Right ventricle myocardium inferior (tissue), 1 donor: ENCODE measurements at regions not wholly inside any gene's neighbourhood (a gene's known extent, or its start where the extent isn't known, plus 50 kb on each side); places are given as distances from the start of the nearest gene placed in this dataset.
"Not testable (repeated sequence)": the region's sequence is repeated elsewhere in the genome, so short reads cannot be mapped to it uniquely, and the experiment has no call there.

Source experiments
- ATAC-seq: fragments of 200-7000 bp; cut with Tn5 transposase; one replicate; pipeline ENCODE4 v1.9.1; 2020; ENCODE audit warnings: mild to moderate bottlenecking, moderate library complexity
- DNase-seq: peaks from one replicate; pipeline ENCODE4 v3.0.0; 2021; ENCODE audit errors: missing footprints
- intact Hi-C: fragments of 100-400 bp; cut with DNase I; formaldehyde crosslinking; loops from one replicate; pipeline ENCODE4 v1.11.0; 2022
- donor health status: DM: no; HTN: yes; CAD: no; lungs with severe emphysema.

GRCh38 chr20:58583176-58583575 lies 67.9 kb upstream of the STX16 start:
- intact Hi-C loops: no loop called here
- no peak for ATAC-seq
- peak; percentile 23 for DNase-seq

GRCh38 chr20:58580474-58580835 lies 65.3 kb upstream of the APCDD1L start:
- intact Hi-C loops: no loop called here
- no peak for ATAC-seq
- DNase-seq: peak; percentile 27

GRCh38 chr20:58579819-58580473 lies 64.7 kb upstream of the APCDD1L start:
- intact Hi-C loops: no loop called here
- DNase-seq: peak; percentile 47
- no peak for ATAC-seq

GRCh38 chr20:58579069-58579818 lies 64.0 kb upstream of the APCDD1L start:
- ATAC-seq: no peak
- DNase-seq: peak; percentile 14
- intact Hi-C loops: no loop called here

DNA sequence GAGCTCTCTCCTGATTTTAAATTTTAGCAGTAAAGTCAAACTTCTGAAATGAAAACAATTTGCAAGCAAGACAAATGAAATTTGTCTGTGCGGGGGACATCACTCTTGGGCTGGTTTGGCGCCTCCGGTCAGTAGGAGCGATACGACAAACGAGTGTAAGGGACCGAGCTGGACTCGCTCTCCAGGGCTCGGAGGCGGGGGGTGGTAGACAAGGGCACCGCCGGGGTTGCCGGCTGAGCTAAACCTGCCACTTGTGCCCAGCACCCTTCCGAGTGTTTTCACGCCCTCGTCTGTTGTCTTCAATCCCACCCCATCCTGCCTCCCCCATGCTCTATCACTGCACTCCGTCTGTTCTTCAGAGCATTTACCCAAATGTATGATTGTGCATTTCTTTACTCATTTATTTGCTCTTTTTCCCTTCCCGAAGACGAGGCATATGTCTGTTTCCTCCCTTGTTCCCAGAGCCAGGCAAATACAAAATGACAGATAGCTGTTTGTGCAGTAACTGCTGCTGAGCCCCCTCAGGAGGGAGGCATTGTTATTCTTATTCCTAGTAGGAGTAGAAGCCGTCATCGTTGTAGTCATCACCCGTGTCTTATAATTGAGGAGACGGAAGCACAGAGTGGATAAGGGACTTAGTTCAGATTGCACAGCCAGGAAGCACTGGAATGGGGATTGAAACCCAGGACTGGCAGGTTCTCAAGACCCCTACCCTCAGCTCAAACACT lies 62.8 kb upstream of the APCDD1L start:
- intact Hi-C loops: no loop called here
- no peak for ATAC-seq
- DNase-seq: no peak

GRCh38 chr20:58577139-58577806 lies 62.1 kb upstream of the APCDD1L start:
- ATAC-seq (no peak), DNase-seq (no peak)
- intact Hi-C loops: no loop called here

DNA sequence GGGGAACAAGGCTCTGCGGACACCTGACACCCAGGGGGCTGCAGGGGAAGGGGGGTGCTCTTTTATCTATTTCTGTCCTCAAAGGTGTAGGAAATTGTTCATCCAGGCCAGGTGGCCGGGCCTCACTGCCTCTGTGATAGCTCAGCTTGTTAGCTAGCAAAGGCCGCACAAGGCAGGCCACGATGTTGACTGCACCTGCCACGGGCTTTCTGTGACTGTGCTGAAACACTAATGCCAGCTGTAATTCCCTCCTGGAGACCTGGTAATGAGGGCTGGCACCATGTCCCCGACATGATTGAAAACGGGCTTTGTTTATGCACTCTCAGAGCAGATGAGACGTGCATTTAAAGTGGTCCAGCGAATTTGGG lies 61.4 kb upstream of the APCDD1L start:
- ATAC-seq: no peak
- no peak for DNase-seq
- intact Hi-C loops: no loop called here

GRCh38 chr20:58575776-58576602 lies 60.8 kb upstream of the APCDD1L start:
- intact Hi-C loops: no loop called here
- no peak for ATAC-seq
- DNase-seq: no peak

GRCh38 chr20:58574469-58574868 lies 59.3 kb upstream of the APCDD1L start:
- ATAC-seq (no peak), DNase-seq (no peak)
- intact Hi-C loops: no loop called here

DNA sequence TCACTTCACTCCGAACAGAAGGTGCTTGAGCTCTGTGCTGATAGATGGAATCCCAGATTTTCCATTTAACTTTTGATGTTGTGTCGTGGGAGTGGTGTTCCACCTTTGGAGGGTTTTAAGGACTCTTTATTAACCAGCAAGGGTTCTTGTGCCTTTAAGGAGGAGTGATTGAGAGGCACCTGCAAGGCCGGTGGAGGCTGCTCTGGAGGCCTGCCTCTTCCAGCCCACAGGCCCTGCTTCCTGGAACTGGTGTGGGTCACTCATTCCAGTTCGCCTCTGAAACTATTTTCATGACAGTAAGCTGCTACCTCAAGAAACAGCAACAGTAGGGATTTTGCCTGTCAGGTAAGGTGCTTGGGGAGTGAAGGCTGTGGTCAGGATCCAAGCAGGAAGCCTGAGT lies 58.8 kb upstream of the APCDD1L start:
- DNase-seq (no peak), ATAC-seq (no peak)
- intact Hi-C loops: no loop called here

DNA sequence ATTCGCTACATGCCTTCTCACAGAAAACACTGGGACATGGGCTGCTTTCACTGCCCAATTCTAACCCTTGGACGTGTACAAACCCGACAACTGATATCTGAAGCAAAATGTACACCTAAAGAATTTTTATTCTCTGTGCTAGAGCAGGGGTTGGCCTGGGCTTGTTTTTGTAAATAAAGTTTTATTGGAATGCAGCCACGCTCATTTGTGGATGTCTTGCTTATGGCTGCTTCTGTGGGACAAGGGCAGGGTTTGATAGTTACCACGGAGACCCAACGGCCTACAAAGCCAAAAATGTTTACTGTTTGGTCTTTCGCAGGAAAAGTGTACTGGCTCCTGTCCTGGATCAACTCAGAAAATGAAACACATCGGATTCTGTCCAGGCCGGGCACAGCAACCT lies 58.1 kb upstream of the APCDD1L start:
- ATAC-seq (no peak), DNase-seq (no peak)
- intact Hi-C loops: no loop called here

DNA sequence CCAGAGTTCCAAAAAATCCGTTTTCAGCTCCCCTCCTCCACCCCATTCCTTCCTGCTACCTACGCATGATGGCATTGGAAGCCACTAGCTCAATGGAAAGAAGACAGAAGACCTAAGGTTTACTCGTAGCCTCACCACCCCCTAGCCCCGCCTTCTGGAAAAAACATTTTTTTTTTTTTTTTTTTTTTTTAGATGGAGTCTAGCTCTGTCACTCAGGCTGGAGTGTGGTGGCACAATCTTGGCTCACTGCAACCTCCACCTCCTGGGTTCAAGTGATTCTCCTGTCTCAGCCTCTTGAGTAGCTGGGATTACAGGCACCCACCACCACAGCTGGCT lies 57.2 kb upstream of the APCDD1L start:
- DNase-seq, ATAC-seq, intact Hi-C loops: not testable (repeated sequence)

GRCh38 chr20:58571693-58572427 lies 56.7 kb upstream of the APCDD1L start:
- ATAC-seq (no peak), DNase-seq (no peak)
- intact Hi-C loops: no loop called here

DNA sequence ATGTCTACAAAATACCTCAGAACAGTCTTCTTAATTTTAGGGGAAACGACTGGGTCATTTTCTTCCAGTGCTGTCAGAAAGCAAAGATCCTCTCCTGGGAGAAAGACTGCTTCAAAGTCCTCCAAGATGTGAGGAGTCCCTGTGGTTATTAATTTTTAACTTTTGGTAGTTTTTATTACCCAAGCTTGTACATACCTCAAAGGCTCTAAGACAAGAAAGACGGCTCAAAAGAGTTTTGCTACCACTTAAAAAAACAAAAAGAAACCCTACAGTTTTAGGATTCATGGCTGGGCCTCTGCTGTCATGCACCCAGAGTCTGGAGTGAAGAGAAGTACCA lies 56.1 kb upstream of the APCDD1L start:
- DNase-seq: no peak
- intact Hi-C loops: no loop called here
- no peak for ATAC-seq

DNA sequence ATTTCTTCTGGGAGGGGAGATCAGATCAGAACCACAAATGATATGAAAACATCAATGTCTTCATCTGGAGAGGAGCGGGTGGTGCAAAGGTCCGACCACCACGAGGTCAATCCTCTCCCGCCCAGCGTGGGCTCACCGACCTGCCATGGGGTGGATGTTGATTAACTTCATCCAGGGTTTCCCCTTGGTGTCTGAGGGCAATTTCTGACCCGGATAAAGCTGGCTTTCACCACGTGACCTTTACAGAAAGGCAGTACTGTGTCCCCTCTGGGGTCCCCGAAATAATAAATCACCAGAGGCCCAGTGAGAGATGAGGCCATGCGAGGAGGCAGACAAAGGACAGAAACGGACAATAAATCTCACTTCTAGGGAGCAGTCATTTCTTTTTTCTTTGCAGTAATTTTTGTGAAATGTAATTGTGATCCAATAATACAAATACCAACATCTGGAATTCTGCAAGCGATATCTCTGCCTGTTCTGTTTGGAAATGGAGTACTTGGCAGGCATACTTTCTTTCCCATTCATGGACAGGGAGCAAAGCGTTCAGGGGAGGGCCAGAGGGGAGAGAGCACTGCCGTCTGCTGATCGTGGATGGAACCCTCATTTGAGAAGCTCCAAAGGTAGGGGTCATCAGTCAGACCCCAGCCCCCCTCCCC lies 55.1 kb upstream of the APCDD1L start:
- intact Hi-C loops: no loop called here
- ATAC-seq: peak; percentile 83
- DNase-seq: no peak

GRCh38 chr20:58569241-58570125 lies 54.3 kb upstream of the APCDD1L start:
- intact Hi-C loops: no loop called here
- DNase-seq: no peak
- ATAC-seq: peak; percentile 23
